ENCODE measurements at regions not wholly inside any gene's neighbourhood (a gene's known extent, or its start where the extent isn't known, plus 50 kb on each side); places are given as distances from the start of the nearest gene placed in this dataset.

DNA sequence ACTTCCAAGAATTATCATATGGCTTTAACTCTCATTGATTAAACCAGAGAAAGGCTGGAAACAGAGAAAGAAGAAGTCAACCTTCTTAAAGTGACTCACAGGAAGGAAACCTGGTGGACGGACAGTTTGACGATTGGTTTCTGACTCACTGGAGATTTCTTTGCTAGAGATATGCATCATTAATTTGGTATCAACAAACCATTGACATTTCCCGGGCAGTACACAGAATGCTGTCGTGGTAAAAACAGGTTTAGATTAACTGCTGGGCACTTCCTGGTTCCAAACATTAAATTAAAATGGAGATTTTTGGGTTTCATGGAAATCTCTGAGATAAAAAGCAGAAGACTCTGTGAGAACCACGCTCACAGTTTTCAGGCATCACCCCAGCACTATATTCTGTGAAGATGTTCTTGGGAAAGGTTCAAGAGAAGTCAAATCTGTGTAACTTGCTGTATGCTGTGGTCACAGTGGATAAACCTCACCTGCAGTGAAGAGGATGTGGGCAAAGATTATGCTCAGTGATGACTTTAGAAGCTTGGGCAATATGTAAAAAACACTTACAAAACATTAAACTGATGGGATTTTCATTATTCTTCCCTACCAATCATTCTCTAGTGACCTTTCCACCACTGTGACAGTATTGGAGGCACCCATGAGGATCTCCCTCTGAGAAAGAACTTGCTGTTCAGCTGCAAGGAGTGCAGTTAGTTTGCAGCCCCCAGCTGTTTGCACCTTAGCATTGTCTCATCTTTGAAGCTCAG lies 61.1 kb upstream of the CD44 start:
- peak in 1 of 2 donors; percentile 59 for DNase-seq (ENCODE audit: low read depth in 2 of 2)

- DNase-seq (ENCODE audit: low read depth in 2 of 2): no peak
Measured at GRCh38 chr11:35078470-35078735, 60.6 kb upstream of the CD44 start.

- DNase-seq (ENCODE audit: low read depth in 2 of 2): no peak
Measured at GRCh38 chr11:35079611-35080010, 59.4 kb upstream of the CD44 start.

DNA sequence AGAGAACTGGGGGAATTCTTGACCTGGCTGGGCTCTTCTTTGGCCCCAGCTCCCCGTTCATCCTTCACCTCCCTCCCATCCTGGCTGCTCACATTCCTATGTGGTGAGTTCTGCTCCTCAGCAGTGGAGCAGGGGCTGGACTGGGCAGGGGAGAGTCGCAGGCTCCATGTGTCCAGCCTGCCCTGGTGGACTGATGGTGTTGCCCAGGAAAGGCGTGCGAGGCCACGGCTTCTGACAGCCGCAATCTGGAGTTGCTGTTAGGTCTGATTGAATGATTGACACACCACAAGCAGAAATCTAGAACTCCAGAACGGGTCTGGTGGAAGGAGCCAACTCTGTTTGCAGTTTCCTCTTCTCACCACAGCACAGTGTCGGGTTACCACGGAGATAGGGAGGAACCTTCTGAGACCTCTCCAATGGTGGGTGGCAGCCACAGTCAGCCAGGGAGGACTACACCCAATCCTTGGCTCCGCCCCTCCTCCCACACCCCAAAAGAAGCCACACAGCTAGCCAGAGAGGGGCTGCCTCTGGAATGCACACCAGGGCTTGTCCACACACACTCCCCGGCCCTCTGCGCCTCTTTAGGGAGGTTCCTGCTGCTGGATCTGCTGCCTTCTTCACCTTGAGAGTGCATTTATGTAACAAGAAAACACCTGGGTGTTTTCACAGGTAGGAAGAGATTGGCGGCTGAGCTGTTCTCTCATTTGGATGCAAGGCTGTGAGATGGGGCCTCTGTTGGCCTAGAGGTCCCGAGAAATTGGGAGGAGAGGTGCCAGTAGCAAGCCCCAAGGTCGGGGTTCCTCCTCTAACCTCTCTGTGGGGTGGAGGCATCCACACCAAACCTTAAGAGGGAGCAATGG lies 56.4 kb upstream of the CD44 start:
- DNase-seq (ENCODE audit: low read depth in 2 of 2): peak; percentile 80

- DNase-seq (ENCODE audit: low read depth in 2 of 2): no peak
Measured at GRCh38 chr11:35083181-35083430, 55.9 kb upstream of the CD44 start.

DNA sequence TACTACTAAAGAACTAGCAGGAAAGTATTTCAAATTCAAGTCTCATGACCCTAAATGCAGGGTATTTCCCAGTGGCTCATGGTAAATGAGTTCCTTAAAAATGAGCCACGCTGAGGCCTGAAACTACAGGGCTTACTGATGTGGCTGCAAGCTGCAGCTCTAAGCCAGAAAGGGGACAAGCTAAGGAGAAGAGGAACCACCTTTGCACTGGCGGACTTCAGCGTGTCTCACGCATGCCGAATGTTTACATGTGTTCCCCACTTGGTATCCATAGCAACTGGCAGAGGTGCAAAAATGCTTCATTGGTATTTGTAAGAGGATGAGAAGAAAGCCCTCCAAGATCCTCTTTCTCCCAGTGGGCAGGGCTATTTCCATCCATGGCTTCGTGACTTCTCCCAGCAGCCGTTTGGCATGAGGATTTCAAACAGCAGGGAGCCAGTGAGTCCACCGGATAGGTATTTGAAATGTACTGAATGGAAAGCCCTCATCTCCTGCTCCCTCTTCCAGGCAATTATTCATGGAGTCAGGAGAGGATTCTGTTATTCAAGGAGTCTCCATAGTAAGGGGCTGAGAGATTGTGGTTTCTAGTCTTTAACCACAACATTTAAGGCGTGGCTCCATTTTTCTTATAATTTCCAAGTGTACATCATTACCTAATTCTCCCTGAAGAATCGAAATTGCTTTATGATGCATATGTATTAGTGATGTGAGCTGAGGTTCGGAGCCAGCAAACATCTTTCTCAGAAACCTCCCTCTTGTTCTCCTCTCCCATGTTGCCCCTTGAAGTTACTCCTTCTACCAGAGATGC lies 55.3 kb upstream of the CD44 start:
- peak; percentile 34 to 54 for DNase-seq (ENCODE audit: low read depth in 2 of 2)

GRCh38 chr11:35084817-35085440 lies 54.0 kb upstream of the CD44 start:
- DNase-seq (ENCODE audit: low read depth in 2 of 2): no peak

DNA sequence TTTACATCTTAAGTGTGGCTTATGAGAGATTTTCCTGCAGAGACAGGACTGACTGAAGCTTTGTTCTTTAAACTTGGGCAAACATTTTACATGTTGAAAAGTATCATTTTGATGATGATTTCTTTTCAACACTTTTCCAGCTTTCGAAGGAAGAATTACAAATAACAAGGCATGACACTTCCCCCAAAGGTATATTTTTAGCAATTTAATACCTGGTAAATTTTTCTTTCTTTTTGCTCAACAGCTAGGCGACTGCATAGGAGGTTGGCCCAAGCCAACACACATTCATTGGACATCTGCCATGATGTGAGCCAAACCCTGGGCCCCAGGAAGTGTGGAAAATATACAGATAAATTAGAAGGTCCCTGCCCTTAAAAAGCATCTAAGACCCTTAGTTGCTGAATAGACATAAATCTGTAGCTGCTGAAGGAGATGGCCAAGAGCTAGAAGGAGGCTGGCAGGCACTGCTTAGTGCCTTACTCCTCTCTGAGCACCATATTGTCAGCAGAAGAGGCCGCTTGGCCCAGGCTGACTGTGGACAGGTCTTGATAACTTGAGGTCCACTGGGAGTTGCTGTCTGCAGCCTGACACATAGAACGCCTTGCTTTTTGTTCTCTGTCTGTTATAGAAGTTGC lies 53.3 kb upstream of the CD44 start:
- no peak for DNase-seq (ENCODE audit: low read depth in 2 of 2)

GRCh38 chr11:35087648-35088047 lies 51.3 kb upstream of the CD44 start:
- DNase-seq (ENCODE audit: low read depth in 2 of 2): no peak

GRCh38 chr11:35088226-35088625 lies 50.7 kb upstream of the CD44 start:
- no peak for DNase-seq (ENCODE audit: low read depth in 2 of 2)

- no peak for DNase-seq (ENCODE audit: low read depth in 2 of 2)
Measured at GRCh38 chr11:35088676-35089075, 50.3 kb upstream of the CD44 start.

Measured in stimulated activated CD8-positive, alpha-beta memory T cell treated with anti-CD3 and anti-CD28 coated beads, Interleukin-7, amount 100 ng/mL, for 4 hours (primary cell).